ENCODE measurements at regions not wholly inside any gene's neighbourhood (a gene's known extent, or its start where the extent isn't known, plus 50 kb on each side); places are given as distances from the start of the nearest gene placed in this dataset.

DNA sequence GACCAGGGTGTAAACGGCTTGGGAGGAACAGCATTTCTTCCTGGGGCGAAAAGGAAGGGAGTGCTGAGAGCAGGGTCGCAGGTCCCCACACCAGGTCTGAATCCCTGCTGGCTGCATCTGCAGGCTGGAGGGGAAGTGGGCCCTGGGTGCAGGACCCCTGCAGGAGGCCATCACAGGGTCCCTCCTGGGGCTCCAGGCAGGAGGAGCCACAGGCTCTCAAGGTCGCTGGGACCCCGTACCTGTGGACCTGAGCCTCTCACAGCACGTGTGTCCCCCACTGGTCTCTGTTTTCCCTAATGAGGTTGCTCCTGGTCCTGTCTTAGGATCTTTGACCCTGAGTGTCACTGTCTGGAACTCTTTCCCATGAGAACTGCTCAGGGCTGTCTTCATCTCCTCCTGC is 147.8 kb upstream of the ZNF236 start:
- TF ChIP-seq, protein P1, sequence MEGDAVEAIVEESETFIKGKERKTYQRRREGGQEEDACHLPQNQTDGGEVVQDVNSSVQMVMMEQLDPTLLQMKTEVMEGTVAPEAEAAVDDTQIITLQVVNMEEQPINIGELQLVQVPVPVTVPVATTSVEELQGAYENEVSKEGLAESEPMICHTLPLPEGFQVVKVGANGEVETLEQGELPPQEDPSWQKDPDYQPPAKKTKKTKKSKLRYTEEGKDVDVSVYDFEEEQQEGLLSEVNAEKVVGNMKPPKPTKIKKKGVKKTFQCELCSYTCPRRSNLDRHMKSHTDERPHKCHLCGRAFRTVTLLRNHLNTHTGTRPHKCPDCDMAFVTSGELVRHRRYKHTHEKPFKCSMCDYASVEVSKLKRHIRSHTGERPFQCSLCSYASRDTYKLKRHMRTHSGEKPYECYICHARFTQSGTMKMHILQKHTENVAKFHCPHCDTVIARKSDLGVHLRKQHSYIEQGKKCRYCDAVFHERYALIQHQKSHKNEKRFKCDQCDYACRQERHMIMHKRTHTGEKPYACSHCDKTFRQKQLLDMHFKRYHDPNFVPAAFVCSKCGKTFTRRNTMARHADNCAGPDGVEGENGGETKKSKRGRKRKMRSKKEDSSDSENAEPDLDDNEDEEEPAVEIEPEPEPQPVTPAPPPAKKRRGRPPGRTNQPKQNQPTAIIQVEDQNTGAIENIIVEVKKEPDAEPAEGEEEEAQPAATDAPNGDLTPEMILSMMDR (IDR thresholded peaks at IDR 0.05), result no peak
- no peak for TF ChIP-seq POLR2AphosphoS5 (IDR thresholded peaks at IDR 0.05)

Measured in sigmoid colon (tissue), 4 donors.